GM19455 (cell line): ENCODE measurements at regions not wholly inside any gene's neighbourhood (a gene's known extent, or its start where the extent isn't known, plus 50 kb on each side); places are given as distances from the start of the nearest gene placed in this dataset.

Experiments used
- ATAC-seq: cut with Tn5 transposase; IDR thresholded peaks from one replicate; pipeline ENCODE4 v1.9.1; 2021; ENCODE audit not compliant: unreplicated experiment

DNA sequence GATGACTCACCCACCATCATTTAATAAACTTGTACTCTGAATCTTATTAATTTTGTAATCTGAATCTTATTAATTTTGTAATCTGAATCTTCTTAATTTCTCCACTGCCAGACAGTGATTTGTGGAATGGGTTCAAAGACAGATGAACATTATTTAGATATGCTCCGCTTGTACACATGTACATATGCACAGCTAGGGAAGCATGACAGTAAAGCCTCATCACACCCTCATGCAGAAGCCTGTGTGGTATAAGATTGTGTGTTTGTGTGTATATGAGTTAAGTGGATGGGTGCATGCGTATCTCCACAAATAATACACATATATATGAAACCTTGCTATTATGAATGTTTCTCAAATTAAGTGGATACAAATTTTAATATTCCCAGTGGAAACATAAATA, 318.5 kb upstream of the SFRP2 start:
- no peak for ATAC-seq

DNA sequence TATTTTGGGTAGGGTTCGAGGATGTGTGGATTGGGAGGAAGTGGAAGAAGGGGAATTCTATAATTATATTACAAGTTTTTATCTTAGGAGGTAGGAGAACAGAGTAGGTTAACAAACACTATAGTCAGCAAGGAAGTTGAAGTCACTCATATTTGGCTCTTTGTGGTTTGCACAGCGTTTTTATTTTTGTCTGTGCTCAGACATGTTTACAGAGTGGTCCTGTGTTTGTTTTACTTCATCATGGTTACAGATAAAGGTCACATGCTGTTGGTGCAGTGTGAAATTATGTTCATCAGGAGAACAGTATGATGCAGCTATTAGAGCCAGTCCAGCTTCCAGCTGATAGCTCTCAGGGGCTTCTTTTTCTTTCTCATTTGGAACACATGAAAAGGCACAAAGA, 299.9 kb upstream of the SFRP2 start:
- no peak for ATAC-seq

DNA sequence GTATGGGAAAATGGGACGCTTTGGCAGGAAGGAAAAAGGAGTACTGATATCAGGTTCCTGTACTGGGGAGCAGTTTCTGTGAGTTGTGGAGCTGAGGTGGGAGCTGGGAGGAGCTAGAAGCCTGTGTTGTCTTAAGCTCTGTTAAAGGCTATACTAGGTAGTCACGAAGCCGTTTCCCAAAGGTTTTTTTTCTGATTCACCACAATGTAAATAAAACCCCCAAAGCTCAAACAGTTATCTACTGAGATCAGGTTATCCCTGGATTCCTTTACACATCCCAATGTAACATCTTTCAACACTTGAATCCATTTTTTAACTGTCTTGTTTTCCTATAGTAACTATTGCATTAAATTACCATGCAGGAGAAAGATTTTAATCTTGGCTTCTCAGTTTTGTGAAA, 297.4 kb upstream of the SFRP2 start:
- ATAC-seq: no peak

DNA sequence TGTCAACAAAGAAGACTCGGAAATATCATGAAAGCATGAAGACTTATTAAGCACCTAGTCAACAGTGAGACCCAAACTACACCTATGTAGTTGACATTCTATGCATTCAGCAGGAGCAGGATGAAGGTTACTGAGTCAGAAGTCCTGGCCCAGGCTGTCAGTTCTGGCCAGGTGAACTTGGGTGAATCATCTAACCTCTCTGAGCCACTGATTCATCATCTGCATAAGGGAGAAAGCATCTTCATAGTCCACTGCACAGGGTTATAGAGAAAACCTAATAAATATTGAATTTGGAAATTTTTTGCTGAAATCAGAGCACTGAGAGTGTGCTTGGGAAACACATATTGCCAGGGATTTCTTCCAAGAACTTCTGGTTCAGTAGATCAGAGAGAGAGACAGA, 296.0 kb upstream of the SFRP2 start:
- no peak for ATAC-seq

DNA sequence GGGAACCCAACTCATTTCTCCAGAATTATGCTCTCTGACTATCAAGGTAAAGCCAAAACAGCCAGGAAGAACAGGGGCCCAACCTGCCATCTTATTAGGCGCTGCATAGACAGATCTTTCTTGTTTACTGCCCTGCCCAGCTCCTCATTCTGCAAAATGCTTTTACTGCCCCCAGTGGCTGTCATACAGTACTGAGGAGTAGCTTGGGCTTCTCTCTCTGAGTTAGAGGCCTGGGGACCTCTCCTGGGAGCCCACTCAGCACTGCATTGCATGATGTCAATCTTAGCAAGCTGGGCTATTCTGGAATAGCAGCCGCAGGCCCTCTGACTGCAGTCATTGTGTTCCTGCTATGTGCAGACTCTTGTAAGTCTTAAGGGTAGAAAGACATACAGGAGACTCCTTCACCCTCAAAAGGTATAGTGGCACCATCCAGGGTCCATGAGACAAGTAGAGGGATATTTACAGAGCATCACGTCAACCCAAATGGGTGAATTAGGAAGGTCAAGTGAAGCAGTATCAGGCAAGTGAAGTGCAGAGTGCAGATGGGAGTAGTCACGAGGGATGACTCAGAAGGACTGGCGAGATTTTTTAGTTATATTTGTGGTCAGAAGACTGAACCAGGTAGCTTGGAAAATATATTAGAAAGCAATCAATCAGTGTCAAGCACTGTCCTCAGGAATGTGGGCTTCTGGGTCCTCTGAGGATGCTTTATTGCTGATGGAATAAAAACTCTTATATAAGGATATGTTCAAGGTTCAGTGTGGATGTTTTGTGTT, 294.1 kb upstream of the SFRP2 start:
- no peak for ATAC-seq

DNA sequence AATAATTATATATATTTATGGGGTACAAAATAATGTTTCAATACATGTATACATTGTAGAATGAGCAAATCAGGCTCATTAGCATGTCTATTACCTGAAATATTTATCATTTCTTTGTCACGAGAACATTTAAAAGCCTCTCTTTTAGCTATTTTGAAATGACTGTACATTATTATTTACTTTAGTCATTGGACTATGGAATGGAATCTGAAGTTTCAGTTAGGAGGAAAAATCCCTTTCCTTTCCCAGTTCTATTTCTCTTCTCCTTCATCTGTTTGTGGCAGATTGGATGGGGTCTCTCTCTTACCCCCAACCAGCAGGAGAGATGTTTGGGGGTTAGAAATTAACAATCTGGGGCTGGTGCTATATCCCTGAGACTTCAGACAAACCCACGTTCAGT, 292.5 kb upstream of the SFRP2 start:
- ATAC-seq: no peak

DNA sequence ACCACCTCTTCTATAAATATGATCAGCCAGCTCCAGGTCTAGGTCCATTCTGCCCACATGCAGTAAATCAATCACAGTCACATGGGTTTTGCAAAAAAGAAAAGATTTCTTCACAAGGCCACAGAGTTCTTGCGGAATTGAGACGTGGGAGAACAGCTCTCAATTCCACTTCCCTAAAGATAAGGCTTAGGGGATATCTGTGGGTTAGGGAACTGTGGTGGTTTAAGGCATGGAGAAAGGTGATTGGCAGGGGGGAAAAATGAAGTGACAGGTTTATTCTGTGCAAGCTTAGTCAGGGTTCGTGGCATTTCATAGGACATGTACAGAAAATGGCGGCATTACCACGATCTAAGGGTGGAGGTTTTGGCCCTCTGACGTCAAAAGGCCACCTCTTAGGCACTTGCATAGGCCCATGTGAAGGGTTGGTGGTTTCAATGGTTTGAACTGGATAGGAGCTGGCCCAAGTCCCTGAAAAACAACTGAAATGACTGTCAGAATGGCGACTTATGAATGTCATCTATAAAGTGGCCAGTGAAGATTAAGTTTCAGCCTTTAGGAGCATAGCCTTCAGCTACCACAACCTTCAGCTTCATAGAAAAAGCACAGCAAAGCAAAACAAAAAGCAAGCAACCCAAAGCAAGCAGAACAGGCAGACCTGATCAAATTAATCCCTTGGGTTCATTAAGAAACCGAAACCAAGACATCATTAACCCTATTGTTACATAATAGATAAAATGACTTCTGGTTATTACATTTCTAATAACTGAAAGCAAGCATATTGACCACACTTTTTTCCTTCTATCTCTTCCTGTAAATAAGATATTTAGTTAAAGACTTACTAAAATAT, 289.8 kb upstream of the SFRP2 start:
- ATAC-seq: no peak

DNA sequence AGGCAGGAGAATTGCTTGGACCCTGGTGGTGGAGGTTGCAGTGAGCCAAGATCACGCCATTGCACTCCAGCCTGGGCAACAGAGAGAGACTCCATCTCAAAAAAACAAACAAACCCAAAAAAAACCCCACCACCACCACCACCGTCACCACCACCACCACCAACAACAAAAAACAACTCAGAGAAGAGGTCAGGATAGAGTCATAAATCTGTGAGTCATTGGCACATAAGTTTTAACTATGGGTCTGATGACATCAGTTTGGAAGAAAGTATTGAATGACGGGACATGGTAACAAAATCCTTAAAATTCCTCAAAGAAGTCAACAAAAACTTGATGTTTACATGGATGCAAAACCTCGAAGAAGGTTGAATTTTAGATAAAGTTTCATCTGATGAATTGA, 288.0 kb upstream of the SFRP2 start:
- no peak for ATAC-seq

DNA sequence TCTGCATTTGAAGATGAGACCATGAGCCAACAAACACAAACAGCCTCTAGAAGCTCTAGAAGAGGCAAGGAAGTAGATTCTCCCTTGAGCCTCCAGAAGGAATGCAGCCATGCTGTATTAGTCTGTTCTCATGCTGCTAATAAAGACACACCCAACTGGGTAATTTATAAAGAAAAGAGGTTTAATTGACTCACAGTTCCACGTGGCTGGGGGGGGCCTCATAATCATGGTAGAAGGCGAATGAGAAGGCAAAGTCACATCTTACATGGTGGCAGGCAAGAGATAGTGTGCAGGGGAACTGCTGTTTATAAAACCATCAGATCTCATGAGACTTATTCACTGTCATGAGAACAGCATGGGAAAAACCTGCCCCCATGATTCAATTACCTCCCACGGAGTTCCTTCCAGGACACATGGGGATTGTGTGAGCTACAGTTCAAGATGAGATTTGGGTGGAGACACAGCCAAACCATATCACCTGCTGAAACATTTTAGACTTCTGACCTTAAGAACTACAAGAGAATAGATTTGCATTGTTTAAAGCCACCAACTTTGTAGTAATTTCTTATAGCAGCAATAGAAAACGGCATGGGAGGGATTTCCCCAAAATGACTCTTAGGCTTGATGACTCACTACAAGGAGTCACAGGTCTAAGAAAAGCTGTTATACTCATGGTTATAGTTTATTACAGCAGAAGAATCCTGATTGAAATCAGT, 284.4 kb upstream of the SFRP2 start:
- no peak for ATAC-seq

DNA sequence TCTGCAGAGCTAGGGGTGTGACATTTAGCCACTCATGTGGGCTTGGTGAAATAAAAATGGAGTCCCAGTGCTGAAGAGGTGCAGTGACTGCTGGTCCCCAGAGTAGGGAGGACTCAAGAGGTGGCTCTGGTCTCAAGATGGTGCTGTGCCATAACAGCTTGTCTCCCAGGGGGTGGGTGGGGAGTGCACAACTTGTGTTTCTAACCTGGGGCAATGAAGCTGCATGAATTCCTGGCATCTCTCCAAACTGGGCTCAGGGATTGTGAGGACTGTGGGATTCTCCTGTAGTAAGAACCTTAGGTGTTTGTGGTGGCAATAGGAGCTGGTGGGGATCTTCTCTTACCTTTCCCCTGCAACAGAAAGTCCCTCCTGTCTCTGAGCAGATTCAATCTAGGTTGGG, 278.9 kb upstream of the SFRP2 start:
- ATAC-seq: no peak

DNA sequence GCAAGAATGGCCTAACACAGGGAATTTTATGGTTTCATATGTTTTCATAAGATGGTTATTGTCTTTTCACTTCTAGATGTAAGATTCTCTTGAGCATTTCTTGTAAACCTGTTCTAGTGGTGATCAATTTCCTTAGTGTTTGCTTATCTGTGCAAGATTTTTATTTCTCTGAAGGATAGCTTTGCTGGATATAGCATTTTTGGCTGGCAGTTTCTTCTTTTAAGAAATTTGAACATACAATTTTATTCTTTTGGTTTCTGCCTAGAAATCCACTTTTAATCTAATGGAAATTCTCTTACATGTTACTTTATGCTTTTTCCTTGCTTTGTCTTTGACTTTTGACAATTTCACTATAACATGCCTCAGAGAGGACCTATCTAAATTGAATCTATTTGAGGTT, 276.5 kb upstream of the SFRP2 start:
- no peak for ATAC-seq

DNA sequence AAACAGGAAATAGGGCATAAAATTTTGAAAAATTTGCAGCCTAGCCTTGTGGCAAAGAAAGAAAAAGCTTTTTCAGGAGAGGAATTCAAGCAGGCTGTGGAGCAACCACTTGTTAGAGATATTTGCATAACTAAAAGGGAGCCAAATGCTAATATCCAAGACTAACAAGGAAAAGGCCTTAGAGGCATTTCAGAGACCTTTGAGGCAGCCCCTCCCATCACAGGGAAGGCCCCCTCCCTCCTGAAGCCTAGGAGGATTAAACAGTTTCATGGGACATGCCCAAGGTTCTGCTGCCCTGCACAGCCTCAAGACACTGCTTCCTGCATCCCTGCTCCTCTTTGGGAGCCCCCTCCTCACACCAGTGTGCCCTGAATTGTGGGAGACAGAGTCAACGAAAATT, 275.4 kb upstream of the SFRP2 start:
- ATAC-seq: no peak

DNA sequence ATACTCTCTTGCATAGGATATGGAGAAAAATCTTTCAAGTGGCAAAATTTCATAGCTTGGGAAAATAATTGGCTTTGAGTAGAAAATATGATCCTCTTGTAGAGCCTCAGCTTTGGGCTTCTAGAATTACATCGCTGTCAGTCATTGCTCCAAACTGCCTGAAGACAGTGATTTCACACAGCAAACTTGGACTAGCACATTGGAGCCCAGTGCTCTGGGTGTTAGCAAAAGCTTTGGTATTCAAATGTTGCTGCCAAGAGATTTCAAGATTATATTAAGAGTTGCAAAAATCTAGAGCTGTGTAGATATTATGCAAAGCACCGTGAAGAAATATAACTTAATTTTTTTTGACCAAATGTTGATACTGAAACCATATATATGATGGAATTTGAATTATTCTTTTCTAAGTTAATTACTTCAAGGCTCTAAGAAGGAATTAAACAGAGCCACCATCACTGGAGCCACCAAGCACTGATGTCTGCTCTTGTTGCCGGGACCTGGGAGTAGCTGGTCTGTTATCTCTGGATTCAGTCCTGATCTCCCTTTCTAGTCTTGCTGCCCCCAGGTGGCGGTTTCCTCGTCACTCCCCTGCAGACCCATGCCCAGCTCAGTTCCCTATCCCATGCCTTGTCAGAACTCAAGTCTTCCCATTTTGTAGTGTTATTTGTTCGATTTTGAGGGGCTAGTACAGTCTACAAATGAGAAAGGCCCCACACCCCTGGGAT, 260.7 kb upstream of the SFRP2 start:
- ATAC-seq: no peak

DNA sequence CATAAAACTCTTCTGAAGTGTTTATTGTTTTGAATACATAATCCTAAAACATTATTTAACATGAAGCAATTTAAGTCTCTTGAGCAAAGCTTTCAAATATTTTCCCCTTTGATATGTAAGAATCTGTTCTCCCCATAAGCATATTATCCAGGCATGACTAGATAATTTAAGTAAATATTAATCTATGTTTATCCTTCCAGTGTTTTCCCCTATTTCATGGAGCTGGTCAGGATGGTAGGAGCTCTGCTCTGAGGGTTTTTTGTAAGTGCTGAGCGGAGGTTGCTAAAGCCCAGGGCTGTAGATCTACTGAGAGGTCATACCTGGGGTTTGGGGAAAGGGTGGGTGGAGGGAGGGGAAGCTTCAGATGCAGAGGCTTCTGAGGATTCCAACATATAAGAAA, 258.9 kb upstream of the SFRP2 start:
- ATAC-seq: no peak

DNA sequence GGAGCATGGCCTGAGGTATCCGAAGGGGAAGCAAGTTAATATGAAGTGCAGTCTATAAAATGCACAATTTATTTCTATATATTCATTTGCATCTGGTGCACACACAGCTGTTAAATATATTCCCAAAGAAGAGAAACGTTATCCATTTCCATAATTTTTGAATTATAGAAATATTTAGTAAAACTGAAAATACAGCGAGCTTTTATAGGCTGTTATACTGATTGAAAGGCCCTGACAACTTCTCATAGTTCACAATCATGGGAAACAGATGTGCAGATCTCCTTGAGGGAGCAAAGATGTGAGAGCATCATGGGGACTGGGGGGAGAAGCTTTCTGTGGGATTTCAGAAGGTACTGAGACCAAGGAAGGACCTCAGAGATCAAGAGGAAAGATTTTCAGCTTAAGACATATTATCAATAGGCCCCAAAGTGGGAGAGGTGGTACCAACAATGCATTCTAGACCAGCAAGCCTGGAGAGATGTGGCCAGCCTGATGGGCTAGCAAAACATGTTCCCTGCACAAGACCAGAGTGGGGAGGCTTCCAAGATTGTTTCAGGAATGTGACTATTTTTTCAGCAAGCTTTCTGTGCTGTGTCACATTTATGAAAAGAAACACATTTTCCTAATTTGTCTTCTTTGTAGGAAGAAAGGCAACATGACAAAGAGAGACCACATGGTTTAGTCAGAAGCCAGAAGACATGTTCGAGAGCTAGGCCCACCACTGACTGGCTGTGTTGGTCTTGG, 256.0 kb upstream of the SFRP2 start:
- ATAC-seq: no peak

DNA sequence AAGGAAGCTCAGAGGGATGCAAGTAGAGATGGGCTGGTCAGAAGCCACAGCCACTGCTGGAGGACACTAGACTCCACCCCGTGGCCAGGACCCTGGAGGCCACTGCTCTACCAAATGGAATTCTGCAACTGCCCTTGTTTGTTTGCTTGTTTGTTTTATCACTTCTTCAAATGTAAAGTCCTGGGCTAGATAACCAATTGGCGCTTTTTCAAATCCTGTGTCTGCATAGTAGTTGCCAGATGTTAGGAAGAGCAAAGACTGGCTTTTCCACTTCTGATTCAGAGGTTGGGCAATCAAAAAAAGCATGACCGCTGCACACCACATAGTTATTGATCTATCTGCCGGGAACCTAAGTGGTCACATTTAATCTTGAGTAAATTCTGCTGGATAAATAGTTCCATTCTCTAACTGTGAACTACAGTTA, 255.2 kb upstream of the SFRP2 start:
- ATAC-seq: no peak

DNA sequence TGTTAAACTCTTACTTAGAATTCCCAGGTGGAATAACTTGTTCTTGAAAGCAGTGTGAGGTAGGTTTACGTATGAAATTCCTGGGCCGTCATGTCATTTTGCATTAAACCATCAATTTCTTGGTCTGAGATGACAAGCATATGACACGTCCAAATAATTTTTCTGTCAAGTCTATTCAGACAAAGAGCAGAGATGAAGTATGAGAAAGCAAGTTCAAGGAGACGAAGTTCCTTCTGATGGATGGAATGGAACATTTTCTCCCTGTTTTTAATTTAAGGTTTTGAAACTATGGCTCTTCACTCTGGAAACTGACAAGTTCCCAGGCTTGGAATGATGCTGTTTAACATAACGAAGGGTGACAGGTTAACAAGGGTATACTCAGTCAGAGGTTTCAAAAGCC, 252.8 kb upstream of the SFRP2 start:
- no peak for ATAC-seq

DNA sequence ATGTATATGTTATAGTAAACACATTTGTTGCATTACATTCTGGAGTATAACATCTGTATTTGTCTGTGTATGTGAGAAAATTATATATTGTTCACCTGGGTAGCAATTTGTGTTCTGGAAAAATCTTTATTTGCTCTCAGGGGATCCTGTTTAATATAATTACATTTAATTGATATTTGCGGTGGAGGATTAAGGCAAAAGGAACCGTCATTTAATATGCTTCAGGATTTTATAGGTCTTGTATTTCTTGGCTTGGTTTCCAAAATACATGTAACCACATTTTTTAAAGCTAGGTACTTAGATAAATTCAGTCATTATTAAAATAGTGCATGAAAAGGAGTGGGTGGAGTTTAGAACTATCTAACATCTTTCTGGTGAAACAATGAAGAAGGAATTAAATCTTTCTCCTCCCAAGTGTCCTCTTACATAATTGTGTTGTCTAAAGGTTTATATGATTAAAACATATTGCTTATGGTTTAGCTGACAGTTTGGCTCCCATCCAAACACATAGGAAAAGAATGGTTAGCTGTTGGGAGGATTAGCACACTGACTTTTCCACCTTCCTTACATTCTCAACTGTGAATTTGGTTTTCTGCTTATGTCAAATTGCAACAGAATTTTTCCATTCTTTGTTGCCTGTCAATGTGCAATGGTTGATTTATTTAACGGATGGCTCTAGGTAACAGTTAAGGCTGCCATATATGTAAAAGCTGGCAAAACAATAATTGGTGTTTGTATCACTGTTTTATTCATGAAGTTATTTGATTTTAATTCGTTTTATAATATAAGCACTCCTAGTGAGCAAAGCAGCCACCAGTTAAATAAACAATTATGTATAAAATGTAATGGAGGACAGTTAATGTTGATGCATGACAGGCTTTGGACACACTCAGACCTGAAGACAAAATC, 250.8 kb upstream of the SFRP2 start:
- no peak for ATAC-seq

DNA sequence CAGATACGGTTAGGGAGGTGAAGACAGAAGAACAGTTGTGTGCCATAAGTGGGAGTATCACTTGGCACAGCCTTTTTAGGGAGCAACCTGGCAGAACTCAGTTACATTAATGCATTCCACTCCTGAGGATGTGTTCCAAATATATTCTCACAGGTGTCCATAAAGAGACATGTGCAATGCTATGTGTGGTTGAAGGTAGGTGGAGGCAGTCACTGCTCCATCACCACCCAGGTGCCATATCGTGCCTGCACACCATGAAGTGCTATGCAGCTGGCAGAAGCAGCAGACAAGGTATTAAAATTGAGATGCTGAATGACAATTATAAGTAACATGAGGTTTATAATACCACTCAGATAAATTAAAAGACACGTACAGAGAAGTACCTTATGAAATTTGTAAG, 248.0 kb upstream of the SFRP2 start:
- no peak for ATAC-seq
